GM19025 (cell line): ENCODE measurements at regions not wholly inside any gene's neighbourhood (a gene's known extent, or its start where the extent isn't known, plus 50 kb on each side); places are given as distances from the start of the nearest gene placed in this dataset.
"Not testable (repeated sequence)": the region's sequence is repeated elsewhere in the genome, so short reads cannot be mapped to it uniquely, and the experiment has no call there.

Experiments
- ATAC-seq: cut with Tn5 transposase; IDR thresholded peaks from one replicate; pipeline ENCODE4 v1.9.1; 2021; ENCODE audit warnings: mild to moderate bottlenecking, low read depth, moderate library complexity; ENCODE audit not compliant: unreplicated experiment

DNA sequence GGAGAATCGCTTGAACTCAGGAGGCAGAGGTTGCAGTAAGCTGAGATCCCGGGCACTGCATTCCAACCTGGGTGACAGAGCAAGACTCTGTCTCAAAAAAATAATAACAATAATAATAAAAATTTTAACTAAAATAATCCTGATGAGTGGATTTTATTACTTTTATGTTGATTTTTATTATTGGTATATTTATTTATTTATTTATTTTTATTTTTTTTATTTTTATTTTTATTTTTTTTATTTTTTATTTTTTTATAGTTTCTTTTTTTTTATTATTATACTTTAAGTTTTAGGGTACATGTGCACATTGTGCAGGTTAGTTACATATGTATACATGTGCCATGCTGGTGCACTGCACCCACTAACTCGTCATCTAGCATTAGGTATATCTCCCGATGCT lies 90.6 kb upstream of the CLNK start:
- not testable (repeated sequence) for ATAC-seq

DNA sequence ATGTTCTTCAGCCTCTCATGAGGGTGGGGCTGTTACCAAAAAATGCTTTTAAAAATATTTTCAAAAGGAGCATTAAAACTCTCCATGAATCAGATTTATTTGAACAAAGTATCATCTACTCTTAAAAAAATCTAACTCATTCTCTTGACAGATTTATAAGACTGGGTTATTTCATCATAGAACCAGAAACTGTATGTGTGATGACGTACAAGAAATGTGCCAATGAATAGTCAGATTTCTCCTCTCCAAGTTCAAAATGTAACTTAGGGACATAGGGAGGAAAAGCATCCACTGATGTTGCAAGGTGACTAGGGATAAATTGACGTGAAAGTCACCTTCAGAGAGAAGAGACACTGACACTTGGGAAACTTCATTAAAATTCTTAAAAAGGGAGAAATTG lies 89.1 kb upstream of the CLNK start:
- ATAC-seq, result no peak

DNA sequence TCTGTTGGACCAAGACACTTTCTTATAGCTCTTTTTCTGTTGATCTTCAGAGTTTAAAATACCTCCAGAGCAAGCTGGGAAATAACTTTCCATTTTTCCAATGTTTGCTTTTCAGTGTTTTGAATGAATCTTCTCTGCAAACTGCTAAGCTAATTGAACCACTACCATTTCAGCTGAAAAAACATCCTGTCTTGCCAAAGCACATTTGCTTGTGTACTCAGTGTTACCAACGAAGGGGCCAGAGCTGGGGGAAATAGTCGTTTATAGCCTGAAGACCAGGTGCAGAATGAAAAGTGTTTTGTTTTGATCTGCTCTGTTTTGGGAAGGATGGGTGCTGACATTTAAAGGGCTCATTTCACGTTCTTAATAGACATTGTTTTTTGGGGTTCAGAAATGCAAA lies 88.4 kb upstream of the CLNK start:
- ATAC-seq, result no peak

DNA sequence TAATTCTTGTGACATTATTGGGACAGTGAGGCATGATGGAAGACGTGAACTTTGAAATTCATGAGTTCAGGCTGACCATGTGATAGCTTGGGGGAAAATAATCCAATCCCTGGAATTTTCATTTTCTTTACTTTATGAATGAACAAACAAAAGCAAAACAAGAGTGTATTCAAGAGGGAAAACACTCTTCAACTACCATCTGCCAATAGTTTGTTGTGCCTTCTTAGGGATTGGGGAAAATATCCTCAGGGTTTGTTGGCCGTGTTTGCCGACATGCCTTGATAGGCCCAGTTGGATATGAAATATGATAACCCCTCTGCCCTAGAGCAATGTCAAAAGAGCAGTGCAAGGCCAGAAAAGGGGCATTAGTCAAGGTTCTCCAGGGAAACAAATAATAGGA lies 80.8 kb upstream of the CLNK start:
- ATAC-seq, result no peak

DNA sequence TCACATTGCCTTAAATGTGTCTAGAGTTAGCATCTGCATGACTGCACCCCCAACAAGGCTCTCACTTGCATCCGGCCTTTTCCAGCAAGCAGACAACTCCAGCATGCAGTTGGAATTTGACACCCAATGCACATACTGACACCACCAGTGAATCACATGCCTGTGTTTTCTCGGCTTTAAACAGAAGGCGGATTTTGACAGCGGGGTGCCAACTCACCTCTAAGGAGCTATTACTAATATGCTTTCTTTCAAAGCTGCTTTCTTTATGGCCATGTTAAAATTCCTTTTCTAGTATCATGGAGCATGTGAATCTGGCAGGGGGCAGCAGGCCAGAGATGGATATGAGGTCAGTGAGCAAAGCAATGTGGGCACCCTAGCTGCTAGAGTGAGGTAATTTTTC lies 78.0 kb upstream of the CLNK start:
- no peak for ATAC-seq

DNA sequence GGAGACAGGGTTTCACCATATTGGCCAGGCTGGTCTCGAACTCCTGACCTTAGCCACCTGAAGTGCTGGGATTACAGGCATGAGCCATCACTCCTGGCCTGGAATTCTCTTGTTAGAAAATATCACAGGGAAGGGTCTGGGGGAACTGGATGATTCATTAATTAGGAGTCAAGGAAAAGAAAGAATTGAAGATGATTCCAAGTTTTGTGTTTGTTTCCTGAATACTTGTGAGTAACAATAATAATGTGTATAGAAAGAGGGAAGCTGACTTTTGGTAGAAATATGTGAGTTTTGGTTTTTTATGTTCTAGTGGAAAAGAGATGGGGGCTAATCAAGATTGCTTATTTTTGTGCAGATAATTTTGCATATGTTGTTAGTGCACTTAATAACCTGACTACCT lies 77.3 kb upstream of the CLNK start:
- ATAC-seq, result no peak

DNA sequence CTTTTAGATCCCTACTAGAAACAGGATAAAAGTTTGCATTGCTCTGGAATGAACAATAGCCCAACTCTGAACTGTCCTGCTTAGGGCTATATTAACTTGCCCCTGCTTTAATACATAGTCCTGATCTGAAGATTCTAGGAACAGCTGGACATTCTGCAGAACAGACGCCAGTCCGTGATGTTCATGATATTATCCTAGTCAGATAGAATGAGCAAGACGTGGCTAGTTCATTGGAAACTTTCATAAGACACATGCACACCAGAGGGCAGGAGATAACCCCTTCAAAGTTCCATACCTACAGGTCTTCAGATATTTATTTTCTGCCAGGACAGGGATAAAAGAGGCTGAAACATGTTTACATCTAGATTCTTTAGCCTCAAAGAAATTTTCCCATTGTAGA lies 75.5 kb upstream of the CLNK start:
- ATAC-seq, result no peak

DNA sequence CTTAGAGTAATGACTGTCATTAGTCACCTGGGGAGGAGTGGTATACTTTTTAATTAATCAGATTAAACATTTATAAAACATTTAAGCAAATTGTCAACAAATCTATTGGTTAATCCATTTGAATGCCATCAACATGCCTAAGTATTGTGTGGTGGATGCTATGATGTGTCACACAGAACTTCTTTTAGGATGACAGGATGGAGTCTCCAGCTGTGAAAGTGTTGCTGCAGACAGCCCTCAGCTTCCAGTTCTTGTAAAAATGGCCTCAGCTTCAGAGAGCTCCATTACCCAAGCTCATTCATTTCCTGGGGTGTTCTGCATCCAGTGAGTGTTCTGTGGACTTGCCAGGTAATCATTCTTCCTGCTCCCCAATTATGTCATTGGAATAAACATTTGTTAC lies 74.3 kb upstream of the CLNK start:
- no peak for ATAC-seq

DNA sequence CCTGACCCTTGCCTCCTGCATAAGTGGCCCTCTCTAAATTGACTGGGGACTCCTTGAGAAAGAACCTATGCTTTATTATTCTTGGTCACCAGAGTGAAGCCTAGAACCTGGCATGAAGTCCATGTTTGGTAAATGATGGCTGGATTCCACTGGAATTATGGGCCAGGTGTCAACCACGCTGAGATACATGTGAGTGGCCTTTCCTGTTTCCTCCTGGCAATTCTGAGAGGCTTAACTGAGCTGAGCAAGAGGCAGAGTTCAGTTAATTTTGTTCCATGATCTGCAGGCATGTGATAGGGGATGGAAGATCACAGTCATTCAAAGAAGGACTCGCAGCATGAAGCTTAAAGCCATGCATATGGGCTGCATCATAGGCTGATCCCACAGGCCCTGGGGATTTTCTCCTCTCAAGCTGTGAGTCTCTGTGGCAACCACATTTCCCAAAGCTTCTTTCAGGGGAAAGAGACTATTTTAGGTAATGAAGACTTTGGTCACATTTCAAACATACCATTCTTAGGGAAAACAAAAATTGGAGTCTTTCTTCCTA lies 69.4 kb upstream of the CLNK start:
- ATAC-seq, result no peak

DNA sequence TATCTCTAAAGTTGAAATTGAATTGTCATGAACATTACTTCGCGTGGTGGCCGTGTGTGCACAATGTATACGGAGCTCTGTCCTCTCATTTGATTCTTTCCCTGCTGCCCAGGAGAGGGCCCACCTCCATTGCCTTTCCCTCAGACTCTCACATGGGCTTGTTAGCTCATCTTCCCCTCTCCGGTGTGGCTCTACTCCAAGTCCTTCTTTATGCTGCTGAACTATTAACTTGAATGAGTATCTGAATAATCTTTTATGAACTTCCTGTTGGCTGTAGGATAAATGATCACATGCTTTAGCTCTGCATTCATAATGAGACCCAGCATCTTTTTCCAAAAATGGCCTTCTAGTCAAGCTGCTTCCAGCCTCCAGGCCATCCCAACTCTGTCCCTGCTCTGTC lies 68.8 kb upstream of the CLNK start:
- no peak for ATAC-seq

DNA sequence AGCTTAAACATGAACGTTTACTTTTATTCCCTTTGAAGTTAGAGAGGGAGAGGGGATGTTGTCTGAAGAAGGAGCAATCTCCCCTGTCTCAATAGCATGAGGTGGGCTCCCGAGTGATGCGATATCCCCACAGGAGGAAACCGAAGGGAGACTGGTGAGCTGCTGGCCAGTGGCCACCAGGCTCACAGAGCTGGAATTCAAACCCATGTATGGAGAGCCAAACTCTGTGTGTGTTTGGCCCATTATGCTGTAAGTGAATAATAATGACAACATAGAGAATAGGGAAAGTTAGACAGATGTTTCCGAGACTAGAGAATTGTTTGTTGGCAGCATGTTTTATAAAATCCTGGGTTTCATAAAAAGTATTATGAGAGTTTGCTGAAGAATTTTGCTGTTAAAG lies 66.1 kb upstream of the CLNK start:
- ATAC-seq, result no peak

DNA sequence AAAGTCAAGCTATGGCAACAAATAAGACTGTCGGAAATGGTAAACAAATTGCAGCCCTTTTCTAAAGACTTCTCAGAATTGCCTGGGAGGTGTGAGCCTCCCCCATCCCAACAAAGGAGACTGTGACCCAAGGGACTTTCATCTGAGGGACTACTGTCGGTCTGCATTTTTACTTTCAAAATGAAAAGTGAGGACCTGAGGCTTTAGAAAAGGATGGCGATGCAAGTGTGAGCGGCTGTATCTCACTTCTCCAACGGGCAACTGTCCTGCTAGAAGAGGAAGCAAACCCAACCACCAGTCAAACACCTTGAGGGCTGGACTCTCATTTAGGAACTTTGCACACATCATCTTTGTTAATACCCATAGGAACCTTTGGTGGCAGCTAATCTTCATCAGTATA lies 62.6 kb upstream of the CLNK start:
- peak; percentile 60 for ATAC-seq

DNA sequence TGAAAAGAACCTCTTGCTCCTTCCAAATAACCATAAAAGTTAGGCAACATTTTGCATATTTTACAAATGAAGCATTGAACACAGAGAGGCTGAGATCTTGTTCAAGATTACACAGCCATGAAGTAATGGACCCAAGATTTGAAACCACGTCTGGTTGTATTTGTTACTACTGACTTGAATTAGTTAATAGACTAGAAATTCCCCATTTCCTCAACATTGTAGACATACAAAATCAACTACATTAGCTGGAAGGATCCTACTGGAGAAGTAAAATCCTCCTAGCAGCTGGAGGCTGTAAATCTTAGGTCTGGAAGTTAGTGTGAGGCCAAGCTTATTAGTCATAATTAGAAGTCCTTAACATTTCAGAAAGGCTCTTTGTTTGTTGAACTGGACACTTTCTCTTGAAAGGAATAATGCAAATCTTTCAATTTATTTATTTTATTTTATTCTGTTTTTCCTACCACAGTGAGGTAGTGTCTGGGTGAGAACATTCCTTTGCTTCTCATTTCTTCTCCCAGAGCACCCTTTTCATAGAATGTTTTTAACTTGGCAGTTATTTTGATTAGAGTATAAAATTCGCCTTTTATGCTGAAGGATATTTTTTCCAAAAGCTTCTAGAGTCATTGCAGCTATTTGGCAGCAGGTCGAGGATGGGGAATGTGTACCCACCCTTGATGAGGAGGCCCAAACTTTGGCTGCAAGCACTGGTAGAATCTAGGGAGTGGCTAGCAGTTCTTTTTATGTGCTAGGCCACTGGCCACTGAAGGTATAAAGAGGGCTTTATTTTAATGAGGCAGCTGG lies 62.0 kb upstream of the CLNK start:
- no peak for ATAC-seq

DNA sequence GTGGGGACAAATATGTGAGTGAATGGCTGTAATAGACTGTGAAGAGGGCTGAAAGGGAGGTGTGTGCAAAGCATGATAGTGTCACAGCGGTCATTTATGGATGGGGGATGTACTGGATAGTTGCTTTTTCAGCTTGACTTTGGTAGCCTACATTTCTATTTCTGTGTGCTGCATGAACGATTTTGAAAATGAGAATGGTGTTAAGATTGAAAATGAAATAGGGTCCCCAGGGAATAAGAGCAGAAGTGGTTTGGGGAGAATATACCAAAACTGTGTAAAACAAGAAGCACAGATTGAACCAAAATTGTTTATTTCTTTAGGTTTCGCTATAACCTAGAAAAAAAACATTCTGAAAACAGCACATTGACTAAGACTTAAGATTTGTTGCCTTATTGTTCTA lies 58.8 kb upstream of the CLNK start:
- ATAC-seq, result peak; percentile 52

DNA sequence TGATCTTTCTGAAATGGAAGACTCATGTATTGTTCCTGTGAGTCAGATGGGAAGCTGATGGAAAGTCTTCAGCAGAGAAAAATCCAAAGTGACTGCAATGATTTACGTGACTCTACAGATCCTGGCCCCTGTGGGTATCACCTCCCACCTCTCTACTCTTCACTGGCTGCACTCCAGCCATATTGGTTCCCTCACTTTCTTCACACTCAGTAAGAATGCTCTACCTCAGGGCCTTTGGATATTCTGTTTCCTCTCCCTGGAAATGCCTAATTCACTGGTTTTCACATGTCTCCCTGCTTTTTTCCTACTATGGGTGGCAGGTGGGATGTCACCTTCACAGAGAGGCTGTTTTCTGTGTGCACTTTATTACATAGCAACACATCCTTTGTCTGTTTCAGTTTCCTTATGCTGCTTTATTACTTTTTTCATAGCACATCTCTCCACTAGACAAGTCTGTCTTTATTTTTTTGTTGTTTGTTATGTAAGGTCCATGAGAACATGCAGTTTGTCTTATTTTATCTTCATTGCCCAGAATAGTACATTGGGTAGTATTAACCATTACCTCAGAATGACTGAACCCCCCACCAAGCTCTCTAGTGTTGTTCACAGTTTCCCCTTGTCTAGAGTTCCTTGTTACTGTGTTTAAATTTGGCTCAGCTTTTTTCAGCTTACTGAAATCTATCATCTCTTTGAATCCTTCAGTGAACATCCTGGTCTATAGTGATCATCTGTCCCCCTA lies 57.6 kb upstream of the CLNK start:
- ATAC-seq, result peak; percentile 29

DNA sequence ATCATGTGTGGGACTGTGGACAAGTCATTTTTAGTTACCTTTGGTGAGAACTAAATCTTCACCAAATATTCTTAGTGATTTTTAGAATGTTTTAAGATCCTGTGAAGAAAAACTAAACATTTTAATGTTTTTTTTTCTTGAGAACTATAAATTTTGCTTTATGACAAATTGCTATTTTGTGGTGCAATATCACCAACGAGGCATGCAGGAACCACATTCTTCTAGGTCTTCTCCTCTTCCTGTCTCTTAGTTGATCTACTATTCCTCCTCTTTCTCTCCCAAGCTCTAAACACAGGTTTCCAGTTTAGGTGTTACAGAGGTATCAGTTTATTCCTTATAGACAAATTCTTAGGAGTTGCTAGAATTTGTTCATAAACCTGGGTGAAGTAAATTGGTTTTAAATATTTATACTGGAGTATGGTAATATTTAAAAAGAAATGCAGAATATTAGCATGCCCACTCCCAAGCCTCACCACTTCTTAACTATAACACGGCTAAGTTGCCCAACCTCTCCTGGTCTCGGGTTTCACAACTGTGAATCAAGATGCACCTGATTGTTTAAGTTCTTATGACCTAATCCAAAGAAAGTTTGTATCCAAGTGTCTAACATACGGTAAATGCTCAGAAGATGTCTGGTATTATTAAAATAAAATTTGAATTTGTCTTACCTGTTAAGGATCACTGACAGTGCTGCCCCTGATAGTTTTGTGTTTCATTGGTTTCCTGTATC lies 56.5 kb upstream of the CLNK start:
- no peak for ATAC-seq

DNA sequence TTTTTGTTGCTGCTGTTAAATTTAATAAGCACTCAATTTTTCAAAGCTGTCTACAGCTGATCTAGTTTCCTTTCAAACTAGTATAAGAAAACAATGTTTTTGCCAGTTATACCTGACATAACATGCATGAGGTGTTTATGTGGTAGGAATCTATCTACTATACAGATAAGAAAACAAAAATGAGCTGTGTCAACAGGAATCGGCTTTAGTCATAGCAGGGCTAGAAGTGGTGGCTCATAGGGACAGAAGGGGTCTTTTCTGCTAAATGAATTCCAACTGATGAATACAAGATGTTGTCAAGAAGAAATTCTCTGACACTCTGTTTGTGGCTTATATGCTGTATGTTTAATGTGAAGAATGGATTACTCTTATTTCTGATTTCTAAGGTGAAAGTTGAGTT lies 55.7 kb upstream of the CLNK start:
- ATAC-seq, result no peak

DNA sequence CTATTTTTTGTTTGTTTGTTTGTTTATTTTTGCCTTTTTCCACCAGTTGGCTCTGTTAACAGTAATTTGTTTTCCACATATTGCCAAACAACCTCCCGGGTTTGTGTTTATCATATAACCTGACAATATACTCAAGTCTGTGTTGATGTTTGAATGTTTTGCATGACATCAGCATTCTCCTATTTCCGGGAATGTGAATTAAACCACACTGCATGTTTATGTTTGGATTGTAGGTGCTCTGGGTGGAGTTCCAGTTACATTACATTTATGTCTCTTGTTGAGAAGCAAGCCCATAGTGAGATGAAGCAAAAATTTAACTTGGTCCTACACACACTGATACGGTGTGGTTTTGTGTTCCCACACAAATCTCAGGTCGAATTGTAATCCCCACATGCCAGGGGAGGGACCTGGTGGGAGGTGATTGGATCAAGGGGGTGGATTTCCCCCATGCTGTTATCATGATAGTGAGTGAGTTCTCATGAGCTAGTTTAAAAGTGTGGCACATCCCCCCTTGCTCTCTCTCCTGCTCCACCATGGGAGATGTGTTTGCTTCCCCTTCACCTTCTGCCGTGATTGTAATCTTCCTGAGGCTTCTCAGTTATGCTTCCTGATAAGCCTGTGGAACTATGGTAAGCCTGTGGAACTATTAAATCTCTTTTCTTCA lies 54.4 kb upstream of the CLNK start:
- no peak for ATAC-seq

DNA sequence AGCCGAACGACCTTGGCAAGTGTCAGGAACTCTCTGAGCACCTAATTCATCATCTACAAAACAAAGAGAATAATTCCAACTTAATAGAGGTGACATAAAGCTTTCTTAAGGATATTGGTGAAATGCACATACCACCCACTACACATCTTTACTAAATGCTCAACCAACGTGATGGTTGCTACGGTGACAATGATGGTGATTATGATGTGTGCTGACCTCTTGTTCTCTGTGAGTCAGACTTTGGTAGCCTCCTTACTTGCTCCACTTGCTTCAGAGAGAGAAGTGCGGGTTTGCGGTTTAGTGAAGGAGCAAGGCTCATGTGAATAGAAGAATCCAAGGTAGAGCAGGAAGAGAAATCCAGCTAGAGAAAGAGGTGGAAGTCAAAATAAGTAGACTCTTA lies 52.8 kb upstream of the CLNK start:
- no peak for ATAC-seq

DNA sequence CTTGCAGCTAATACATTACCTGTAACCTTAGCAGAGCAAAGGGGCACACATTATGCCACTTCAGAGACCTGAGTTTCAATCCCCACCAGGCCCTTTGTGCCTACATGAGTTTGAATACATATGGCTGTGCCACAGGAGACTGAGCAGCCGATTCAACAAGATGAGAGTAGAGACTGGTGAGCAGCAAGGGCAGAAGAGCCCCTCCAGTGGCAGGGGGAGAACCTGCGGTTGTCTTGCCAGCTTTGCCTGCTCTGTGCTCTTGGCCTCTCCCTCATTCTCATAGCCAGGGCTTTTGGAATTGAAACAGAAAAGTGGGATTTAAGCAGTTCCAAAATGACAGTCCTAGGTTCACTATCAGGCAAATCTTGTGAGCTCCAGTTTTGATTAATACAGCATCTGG lies 52.3 kb upstream of the CLNK start:
- ATAC-seq, result no peak

DNA sequence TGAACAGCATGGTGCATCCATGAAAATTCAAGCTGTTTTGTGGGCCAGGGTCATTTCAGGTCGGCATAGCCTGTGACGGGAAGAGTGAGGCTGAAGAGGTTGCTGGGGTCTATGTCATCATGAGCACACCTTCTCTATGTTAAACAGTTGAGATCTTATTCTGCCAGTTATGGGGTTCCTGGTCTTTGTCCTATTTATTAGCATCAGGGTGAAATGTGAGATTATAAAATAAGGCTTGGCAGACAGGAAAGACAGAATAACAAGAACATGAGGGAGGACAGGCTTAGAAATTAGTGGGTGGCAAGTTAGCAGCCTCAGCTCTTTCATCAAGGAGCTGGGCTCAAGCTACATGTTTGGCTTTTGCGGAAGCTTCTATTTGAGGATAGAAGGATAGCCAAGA lies 51.7 kb upstream of the CLNK start:
- no peak for ATAC-seq
